IMR-90 (cell line): ENCODE measurements at regions not wholly inside any gene's neighbourhood (a gene's known extent, or its start where the extent isn't known, plus 50 kb on each side); places are given as distances from the start of the nearest gene placed in this dataset.

ENCODE experiments used
- ATAC-seq: fragments of 200-7000 bp; cut with Tn5 transposase; 2 replicates; pipeline ENCODE4 v1.9.1; 2020; ENCODE audit warnings: low read depth, mild to moderate bottlenecking, moderate library complexity
- BruUV-seq: library from RNA; stranded (reverse); fragments of 400-500 nt; replicated peaks from 2 replicates; lab custom pipeline; 2021; lab: Mats Ljungman, UMichigan
- CTCF ChIA-PET: fragments of 300-600 bp; formaldehyde crosslinking; extraction: SDS; loops from one replicate; lab custom pipeline; 2021; ENCODE audit warnings: antibody characterized with exemption; lab: Yijun Ruan, JAX
- POLR2A ChIA-PET: fragments of 300-600 bp; sonication (Branson Sonifier 250); formaldehyde crosslinking; loops from one replicate; lab custom pipeline; 2022; ENCODE audit warnings: antibody characterized with exemption; ENCODE audit not compliant: unreplicated experiment; lab: Charles Lee
- DNase-seq: peaks from one replicate; pipeline ENCODE4 v3.0.0; 2013
- H2AFZ ChIP-seq: replicated peaks from 2 replicates; pipeline ENCODE3; 2013; ENCODE audit warnings: low read length, mild to moderate bottlenecking; ENCODE audit not compliant: poor library complexity
- H2AK5ac ChIP-seq: 2 replicates; pipeline ENCODE4 v1.6.1; 2013; ENCODE audit warnings: low read depth, low read length, inconsistent platforms
- H2AK9ac ChIP-seq: replicated peaks from 2 replicates; pipeline ENCODE3; 2013; ENCODE audit warnings: mild to moderate bottlenecking, low read depth, low read length, moderate library complexity; ENCODE audit not compliant: poor library complexity
- H2BK120ac ChIP-seq: 2 replicates; pipeline ENCODE4 v1.6.1; 2013; ENCODE audit warnings: low read depth, low read length, inconsistent platforms
- H2BK15ac ChIP-seq: 3 replicates; pipeline ENCODE4 v1.6.1; 2013; ENCODE audit warnings: low read depth, low read length, inconsistent platforms
- H2BK20ac ChIP-seq: 2 replicates; pipeline ENCODE4 v1.6.1; 2013; ENCODE audit warnings: low read depth, mild to moderate bottlenecking, inconsistent platforms, low read length, moderate library complexity
- H2BK5ac ChIP-seq: 2 replicates; pipeline ENCODE4 v1.6.1; 2013; ENCODE audit warnings: mild to moderate bottlenecking, low read depth, low read length, inconsistent platforms; ENCODE audit not compliant: poor library complexity, severe bottlenecking
- H3K14ac ChIP-seq: replicated peaks from 2 replicates; pipeline ENCODE4 v1.6.1; 2013; ENCODE audit warnings: low read depth, low read length, inconsistent platforms
- H3K18ac ChIP-seq: 2 replicates; pipeline ENCODE4 v1.6.1; 2013; ENCODE audit warnings: low read depth, low read length, control low read depth
- H3K23ac ChIP-seq: 2 replicates; pipeline ENCODE4 v1.6.1; 2013; ENCODE audit warnings: low read depth, low read length, inconsistent platforms
- H3K27ac ChIP-seq: 2 replicates; pipeline ENCODE4 v1.5.1; 2013; ENCODE audit warnings: mild to moderate bottlenecking, control low read depth, low read length; ENCODE audit not compliant: insufficient read depth
- H3K27me3 ChIP-seq: 2 replicates; pipeline ENCODE4 v1.6.1; 2013; ENCODE audit warnings: low read length; ENCODE audit not compliant: control insufficient read depth, insufficient read depth
- H3K36me3 ChIP-seq: 2 replicates; pipeline ENCODE4 v1.6.1; 2013; ENCODE audit warnings: low read length, mixed read lengths; ENCODE audit not compliant: control insufficient read depth, insufficient read depth
- H3K4ac ChIP-seq: 2 replicates; pipeline ENCODE4 v1.6.1; 2013; ENCODE audit warnings: low read depth, low read length, inconsistent platforms
- H3K4me1 ChIP-seq: 2 replicates; pipeline ENCODE4 v1.6.1; 2013; ENCODE audit warnings: low read length, mixed read lengths; ENCODE audit not compliant: control insufficient read depth, insufficient read depth
- H3K4me2 ChIP-seq: 2 replicates; pipeline ENCODE4 v1.6.1; 2013; ENCODE audit warnings: low read depth, mild to moderate bottlenecking, control low read depth, low read length, moderate library complexity
- H3K4me3 ChIP-seq: 2 replicates; pipeline ENCODE4 v1.5.1; 2013; ENCODE audit warnings: low read depth, mild to moderate bottlenecking, control low read depth, low read length, moderate library complexity; ENCODE audit not compliant: insufficient read depth
- H3K56ac ChIP-seq: 2 replicates; pipeline ENCODE4 v1.6.1; 2013; ENCODE audit warnings: low read length, inconsistent platforms; ENCODE audit not compliant: insufficient read depth; ENCODE audit errors: extremely low read depth
- H3K79me1 ChIP-seq, 2 experiments: 2 replicates each; pipeline ENCODE4 v1.6.1; 2013; ENCODE audit warnings: low read length in 2 of 2, inconsistent platforms in 1 of 2, low read depth in 1 of 2
- H3K9ac ChIP-seq: 2 replicates; pipeline ENCODE4 v1.6.1; 2013; ENCODE audit warnings: low read depth, low read length, control low read depth
- H3K9me1 ChIP-seq: 2 replicates; pipeline ENCODE4 v1.6.1; 2013; ENCODE audit warnings: low read length, inconsistent platforms; ENCODE audit not compliant: insufficient read depth
- H3K9me3 ChIP-seq: 2 replicates; pipeline ENCODE4 v1.6.1; 2013; ENCODE audit warnings: low read length; ENCODE audit not compliant: control insufficient read depth, insufficient read depth
- H4K20me1 ChIP-seq: 2 replicates; pipeline ENCODE4 v1.6.1; 2013; ENCODE audit warnings: low read length, inconsistent platforms; ENCODE audit not compliant: insufficient read depth
- H4K5ac ChIP-seq: 2 replicates; pipeline ENCODE4 v1.6.1; 2013; ENCODE audit warnings: mild to moderate bottlenecking, low read depth, low read length, control low read depth
- H4K8ac ChIP-seq, 2 experiments: 2 replicates each; pipeline ENCODE4 v1.6.1; 2013; ENCODE audit warnings: low read depth in 2 of 2, low read length in 2 of 2, control low read depth in 1 of 2, inconsistent platforms in 1 of 2
- H4K91ac ChIP-seq: 2 replicates; pipeline ENCODE4 v1.6.1; 2013; ENCODE audit warnings: low read depth, low read length, inconsistent platforms; ENCODE audit not compliant: insufficient read depth
- CTCF ChIP-seq: conservative IDR thresholded peaks from 2 replicates; pipeline ENCODE4 v1.5.1; 2012; ENCODE audit warnings: mild to moderate bottlenecking, low read depth, low read length, improper control_type of control experiment
- RAD21 ChIP-seq: IDR thresholded peaks from 2 replicates; pipeline ENCODE4 v1.6.1; 2012; ENCODE audit warnings: low read length, improper control_type of control experiment
- WGBS, 2 experiments: methylation state at CpG; one replicate each; pipeline versions ENCODE4 v1.1.5 to v1.1.7; 2013; ENCODE audit warnings: missing lambda C conversion rate in 2 of 2; ENCODE audit not compliant: insufficient read length in 1 of 2; ENCODE audit errors: extremely low coverage in 2 of 2; 5-methylcytosine and 5-hydroxymethylcytosine counted together
- dilution Hi-C: fragments of 300-500 bp; cut with HindIII; formaldehyde crosslinking; loops from one replicate; pipeline ENCODE4 v1.14.3; 2018; ENCODE audit warnings: low sequenced_read_pairs; ENCODE audit not compliant: unreplicated experiment
- in situ Hi-C: fragments of 300-500 bp; cut with MboI; formaldehyde crosslinking; loops from 3 replicates; pipeline ENCODE4 v1.14.3; 2019; ENCODE audit warnings: low sequenced_read_pairs, inconsistent platforms, mixed read lengths
- intact Hi-C: fragments of 100-400 bp; cut with micrococcal nuclease; formaldehyde crosslinking; loops from 2 replicates; pipeline ENCODE4 v1.10.0; 2022

GRCh38 chr14:80117876-80118275 is 93.4 kb downstream of the DIO2 start:
- peaks cover 2% of the 10 kb centered on the region; the same call in 1 of the 2 replicates for H3K9me3 ChIP-seq
- DNase-seq (no peak), ATAC-seq (no peak)
- intact Hi-C loops: no loop called here
- H4K5ac ChIP-seq: no peak overlapping the region
- H2AFZ ChIP-seq: no peak overlapping the region
- H4K8ac ChIP-seq: no peak overlapping the region
- H3K56ac ChIP-seq: no peak overlapping the region
- no peak overlapping the region for H3K4me3 ChIP-seq
- in situ Hi-C loops: no loop called here
- no peak overlapping the region for H2BK15ac ChIP-seq
- H3K9me1 ChIP-seq: no peaks in the 10 kb centered on the region
- no peak overlapping the region for H3K4me2 ChIP-seq
- dilution Hi-C loops: no loop called here
- no peak overlapping the region for H2AK9ac ChIP-seq
- no peak overlapping the region for H3K4ac ChIP-seq
- no peak overlapping the region for H3K27ac ChIP-seq
- H2AK5ac ChIP-seq: no peak overlapping the region
- H3K27me3 ChIP-seq: no peaks in the 10 kb centered on the region
- whole genome bisulfite sequencing, 2 experiments: 33% methylated on average over 1 of the region's 1 CpG; no CpG with 5 or more reads in 1 of the 2 experiments
- no peak overlapping the region for H3K18ac ChIP-seq
- ChIA-PET CTCF (interaction anchor here (0.5 to 0.7 kb wide), 2 partner anchors 381 to 743 kb away, joined by 3 read pairs; no protein-coding TSS in a partner anchor), POLR2A (no interaction called here)
- no peak overlapping the region for H2BK5ac ChIP-seq
- no peaks in the 10 kb centered on the region for H3K36me3 ChIP-seq
- no peaks in the 10 kb centered on the region for H3K79me1 ChIP-seq
- no peaks in the 10 kb centered on the region for H4K20me1 ChIP-seq
- TF ChIP-seq RAD21: no peak
- TF ChIP-seq CTCF: no peak
- H3K4me1 ChIP-seq: no peaks in the 10 kb centered on the region
- no peak overlapping the region for H2BK20ac ChIP-seq
- no TSS peak for BruUV-seq
- no peak overlapping the region for H4K91ac ChIP-seq
- no peak overlapping the region for H3K9ac ChIP-seq
- no peak overlapping the region for H3K14ac ChIP-seq
- H3K23ac ChIP-seq: no peak overlapping the region
- H2BK120ac ChIP-seq: no peak overlapping the region
